D721Med (cell line): ENCODE measurements at regions not wholly inside any gene's neighbourhood (a gene's known extent, or its start where the extent isn't known, plus 50 kb on each side); places are given as distances from the start of the nearest gene placed in this dataset.
A peak's percentile ranks its signal among the peaks of the same experiment; 100 is the strongest.
"Not testable (repeated sequence)": the region's sequence is repeated elsewhere in the genome, so short reads cannot be mapped to it uniquely, and the experiment has no call there.

Experiments used
- DNase-seq: peaks from one replicate; pipeline ENCODE4 v3.0.0; 2011; ENCODE audit warnings: low spot score; ENCODE audit not compliant: insufficient read length
- FAIRE-seq: peaks from 2 replicates; lab custom pipeline; 2011; peaks lifted over from hg19 to GRCh38; lab: Jason Lieb, UNC
- TF ChIP-seq, protein P1 (sequence below): IDR thresholded peaks from 2 replicates; pipeline ENCODE4 v1.5.1; 2012; ENCODE audit warnings: mild to moderate bottlenecking, control low read depth; ENCODE audit not compliant: insufficient read depth; ENCODE audit errors: missing control alignments

- DNase-seq (no peak), FAIRE-seq (peak; percentile 58)
- TF ChIP-seq, protein P1, sequence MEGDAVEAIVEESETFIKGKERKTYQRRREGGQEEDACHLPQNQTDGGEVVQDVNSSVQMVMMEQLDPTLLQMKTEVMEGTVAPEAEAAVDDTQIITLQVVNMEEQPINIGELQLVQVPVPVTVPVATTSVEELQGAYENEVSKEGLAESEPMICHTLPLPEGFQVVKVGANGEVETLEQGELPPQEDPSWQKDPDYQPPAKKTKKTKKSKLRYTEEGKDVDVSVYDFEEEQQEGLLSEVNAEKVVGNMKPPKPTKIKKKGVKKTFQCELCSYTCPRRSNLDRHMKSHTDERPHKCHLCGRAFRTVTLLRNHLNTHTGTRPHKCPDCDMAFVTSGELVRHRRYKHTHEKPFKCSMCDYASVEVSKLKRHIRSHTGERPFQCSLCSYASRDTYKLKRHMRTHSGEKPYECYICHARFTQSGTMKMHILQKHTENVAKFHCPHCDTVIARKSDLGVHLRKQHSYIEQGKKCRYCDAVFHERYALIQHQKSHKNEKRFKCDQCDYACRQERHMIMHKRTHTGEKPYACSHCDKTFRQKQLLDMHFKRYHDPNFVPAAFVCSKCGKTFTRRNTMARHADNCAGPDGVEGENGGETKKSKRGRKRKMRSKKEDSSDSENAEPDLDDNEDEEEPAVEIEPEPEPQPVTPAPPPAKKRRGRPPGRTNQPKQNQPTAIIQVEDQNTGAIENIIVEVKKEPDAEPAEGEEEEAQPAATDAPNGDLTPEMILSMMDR, result no peak
Observed at GRCh38 chr4:127525608-127526007, 107.1 kb upstream of the INTU start.

GRCh38 chr4:127528302-127528701, 104.5 kb upstream of the INTU start:
- FAIRE-seq (no peak), DNase-seq (no peak)
- TF ChIP-seq, protein P1, result no peak

DNA sequence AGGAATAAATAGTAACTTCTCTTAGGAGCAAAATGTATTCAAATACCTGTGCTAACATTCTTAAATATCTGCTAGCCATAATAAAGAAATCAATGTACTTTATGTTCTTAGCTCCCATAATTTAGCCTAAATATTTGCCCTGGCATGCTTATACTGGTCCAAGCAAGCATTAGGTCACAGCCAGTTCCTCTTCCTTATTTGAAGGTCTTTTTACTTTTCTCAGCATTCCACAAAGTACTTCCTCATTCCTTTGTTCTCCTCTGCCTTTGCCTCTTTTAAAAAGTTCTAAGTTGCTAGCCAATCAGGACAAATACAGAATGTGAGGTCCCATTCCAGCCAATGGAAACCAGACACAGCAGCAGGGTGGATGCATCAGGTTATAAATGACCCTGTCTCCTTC, 102.9 kb upstream of the INTU start:
- not testable (repeated sequence) for FAIRE-seq

DNA sequence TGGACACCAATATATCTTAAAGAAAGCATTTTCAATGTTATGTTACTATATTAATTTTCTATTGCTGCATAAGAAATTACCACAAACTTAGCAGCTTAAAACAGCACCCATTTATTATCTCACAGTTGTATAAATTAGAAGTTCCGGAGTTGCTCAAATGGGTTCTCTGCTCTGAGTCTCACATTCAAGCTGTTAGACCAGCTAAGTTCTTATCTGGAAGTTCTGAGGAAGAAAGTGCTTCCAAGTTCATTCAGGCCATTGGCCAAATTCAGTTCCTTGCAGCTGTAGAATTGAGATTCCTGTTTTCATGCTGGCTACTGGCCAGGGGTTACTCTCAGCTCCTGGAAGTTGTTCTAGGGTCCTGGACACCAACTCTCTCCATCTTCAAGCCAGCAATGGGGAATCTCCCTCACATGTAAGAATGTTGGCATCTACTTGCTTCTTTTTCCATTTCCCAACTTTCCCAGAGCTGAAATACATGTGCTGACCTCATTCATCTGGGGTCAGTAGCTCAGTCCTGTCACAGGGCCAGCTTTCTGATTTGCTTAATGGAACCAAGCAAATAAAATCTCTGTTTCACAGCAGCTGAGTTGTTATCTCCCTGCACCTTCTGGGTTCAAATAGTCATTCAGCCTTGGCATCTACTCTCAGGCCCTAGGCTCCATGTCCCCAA, 99.6 kb upstream of the INTU start:
- no peak for DNase-seq
- FAIRE-seq, result no peak

More for the DNA sequence above, 102.9 kb upstream of the INTU start:
- not testable (repeated sequence) for DNase-seq

DNA sequence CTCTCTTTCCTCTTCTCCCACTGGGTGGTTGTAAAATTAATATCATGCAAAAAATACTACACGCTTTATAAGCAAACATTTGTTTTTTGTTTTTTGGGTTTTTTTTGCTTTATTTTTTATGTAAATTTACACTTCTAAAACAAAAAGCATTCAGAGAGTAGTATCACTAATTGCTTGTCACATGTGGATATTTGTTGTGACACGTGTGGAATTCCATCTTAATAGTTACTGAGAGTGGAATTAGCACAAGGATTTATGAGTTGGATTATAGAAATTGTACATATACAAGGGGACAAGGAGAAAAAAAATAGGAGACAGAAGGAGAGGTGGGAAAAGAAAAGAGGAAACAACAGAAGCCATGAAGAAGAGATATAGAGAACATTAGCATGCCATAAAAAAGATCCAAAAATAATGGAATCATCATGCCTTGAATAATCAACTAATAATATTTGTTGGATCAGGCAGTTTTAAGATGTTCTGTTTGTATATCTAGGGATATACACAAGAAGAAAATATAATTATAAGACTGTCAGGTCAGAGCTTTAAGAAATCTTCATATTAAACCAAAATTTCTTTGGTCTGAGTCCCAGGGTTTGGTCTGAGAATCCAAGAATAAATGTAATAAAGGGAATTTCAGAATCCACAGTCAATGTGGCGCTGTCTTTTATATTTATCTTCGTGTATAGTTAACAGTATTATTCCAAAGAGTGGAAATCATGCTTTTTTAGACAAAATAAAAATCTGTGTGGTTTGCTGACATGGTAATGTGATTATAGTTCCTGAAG, 98.5 kb upstream of the INTU start:
- TF ChIP-seq, protein P1, result no peak
- no peak for DNase-seq

More for the DNA sequence above, 99.6 kb upstream of the INTU start:
- TF ChIP-seq, protein P1, result no peak

DNA sequence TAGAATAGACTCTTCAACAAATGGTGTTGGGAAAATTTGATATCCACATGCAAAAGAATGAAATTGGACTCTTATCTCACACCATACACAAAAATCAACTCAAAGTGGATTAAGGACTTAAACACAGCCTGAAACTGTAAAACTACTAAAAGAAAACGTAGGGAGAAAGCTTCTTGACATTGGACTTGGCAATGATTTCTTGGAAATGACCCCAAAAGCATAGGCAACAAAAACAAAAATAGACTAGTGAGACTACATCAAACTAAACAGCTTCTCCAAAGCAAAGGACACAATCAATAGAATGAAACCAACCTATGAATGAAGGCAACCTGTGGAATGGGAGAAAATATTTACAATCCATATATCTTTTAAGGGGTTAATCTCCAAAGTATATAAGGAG, 94.7 kb upstream of the INTU start:
- TF ChIP-seq, protein P1, result no peak
- no peak for DNase-seq
- FAIRE-seq, result no peak

More for the DNA sequence above, 98.5 kb upstream of the INTU start:
- FAIRE-seq, result no peak

DNA sequence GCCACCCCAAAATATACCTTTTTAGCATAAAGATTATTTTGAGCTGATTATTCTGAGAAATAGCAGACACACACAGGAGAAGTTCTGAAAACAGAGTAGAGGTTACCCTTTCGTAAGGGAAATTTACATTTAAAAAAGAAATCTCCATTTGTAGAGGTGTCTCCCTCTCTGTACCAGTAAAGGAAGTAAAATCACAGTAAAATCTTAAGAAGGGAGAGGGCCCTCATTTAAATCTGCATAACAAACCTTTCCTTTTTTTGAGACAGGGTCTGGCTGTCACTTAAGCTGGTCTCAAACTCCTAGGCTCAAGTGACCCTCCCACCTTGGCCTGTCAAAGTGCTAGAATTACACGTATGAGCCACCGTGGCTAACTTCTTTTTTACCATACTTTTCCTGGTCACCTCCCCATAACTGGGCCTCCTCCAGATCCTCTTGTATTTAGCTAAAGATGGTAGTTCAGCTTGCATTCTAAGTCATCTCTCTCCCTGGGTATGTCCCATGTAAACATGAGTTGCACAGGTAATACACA, 92.2 kb upstream of the INTU start:
- FAIRE-seq (no peak), DNase-seq (no peak)
- TF ChIP-seq, protein P1, result no peak
